ENCODE measurements at regions not wholly inside any gene's neighbourhood (a gene's known extent, or its start where the extent isn't known, plus 50 kb on each side); places are given as distances from the start of the nearest gene placed in this dataset.

- Histone ChIP-seq H3K9me3 (ENCODE audit: control insufficient read depth in 2 of 2, insufficient read depth in 1 of 2, low read depth in 1 of 2, low read length in 1 of 2) (no peaks in the 10 kb centered on the region), H3K27me3 (ENCODE audit: control insufficient read depth in 1 of 2, insufficient read depth in 2 of 2, low read length in 2 of 2) (no peaks in the 10 kb centered on the region), H3K4me3 (ENCODE audit: low read depth in 1 of 2, low read length in 2 of 2) (no peak overlapping the region), H3K36me3 (ENCODE audit: control insufficient read depth in 2 of 2, insufficient read depth in 2 of 2, low read length in 1 of 2) (no peaks in the 10 kb centered on the region), H3K27ac (ENCODE audit: low read depth in 2 of 2, low read length in 1 of 2) (no peak overlapping the region), H3K4me1 (ENCODE audit: control insufficient read depth in 2 of 2, insufficient read depth in 2 of 2, low read length in 1 of 2) (no peaks in the 10 kb centered on the region)
- 24 to 46% methylated on average over 2 of the region's 2 CpGs for WGBS, 2 donors
Observed at GRCh38 chr12:125786143-125786542, 720.9 kb downstream of the AACS start.

- Histone ChIP-seq H3K4me1 (ENCODE audit: control insufficient read depth in 2 of 2, insufficient read depth in 2 of 2, low read length in 1 of 2) (no peaks in the 10 kb centered on the region), H3K9me3 (ENCODE audit: control insufficient read depth in 2 of 2, insufficient read depth in 1 of 2, low read depth in 1 of 2, low read length in 1 of 2) (no peaks in the 10 kb centered on the region), H3K27ac (ENCODE audit: low read depth in 2 of 2, low read length in 1 of 2) (no peak overlapping the region), H3K36me3 (ENCODE audit: control insufficient read depth in 2 of 2, insufficient read depth in 2 of 2, low read length in 1 of 2) (no peaks in the 10 kb centered on the region), H3K27me3 (ENCODE audit: control insufficient read depth in 1 of 2, insufficient read depth in 2 of 2, low read length in 2 of 2) (no peaks in the 10 kb centered on the region), H3K4me3 (ENCODE audit: low read depth in 1 of 2, low read length in 2 of 2) (no peak overlapping the region)
- WGBS, 2 donors: 22 to 44% methylated on average over 3 of the region's 3 CpGs
Observed at GRCh38 chr12:125794401-125794800, 729.2 kb downstream of the AACS start.

DNA sequence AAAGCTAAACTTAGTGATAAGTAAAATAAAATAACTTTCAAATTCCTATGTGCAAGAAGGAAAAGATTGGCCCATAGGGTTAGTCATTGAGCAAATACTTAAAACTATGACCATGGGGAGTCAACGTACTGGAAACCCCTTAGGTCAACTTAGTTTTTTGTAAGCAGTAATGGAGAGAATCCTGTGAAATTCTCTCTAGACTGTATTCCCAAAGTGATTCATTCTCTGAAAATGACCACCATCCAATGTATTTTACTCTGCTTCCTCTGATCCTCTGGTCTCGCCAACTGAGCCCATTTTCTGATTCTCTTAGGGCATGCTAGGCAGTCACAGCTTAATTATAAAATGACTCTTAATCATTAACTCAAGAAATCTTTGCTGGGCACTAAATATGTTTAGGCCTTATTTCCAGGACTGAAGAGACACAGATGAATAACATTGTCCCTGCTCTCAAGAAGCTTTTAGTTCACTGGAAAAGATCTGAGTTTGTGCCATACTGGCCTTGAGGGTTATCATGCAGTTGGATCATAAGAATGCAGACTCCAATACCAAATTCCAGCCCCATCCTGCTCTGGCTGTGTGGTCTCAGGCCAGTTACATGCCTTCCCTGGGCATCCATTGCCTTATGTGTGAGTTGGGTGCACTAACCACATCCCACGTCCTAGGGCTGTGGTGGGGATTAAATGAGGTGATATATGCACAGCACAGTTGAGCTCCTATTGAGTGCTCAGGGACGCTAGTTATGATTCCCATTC, 732.4 kb downstream of the AACS start:
- WGBS, 2 donors: 74 to 79% methylated on average over 4 of the region's 4 CpGs
- Histone ChIP-seq H3K4me1 (ENCODE audit: control insufficient read depth in 2 of 2, insufficient read depth in 2 of 2, low read length in 1 of 2) (no peaks in the 10 kb centered on the region), H3K9me3 (ENCODE audit: control insufficient read depth in 2 of 2, insufficient read depth in 1 of 2, low read depth in 1 of 2, low read length in 1 of 2) (no peaks in the 10 kb centered on the region), H3K27me3 (ENCODE audit: control insufficient read depth in 1 of 2, insufficient read depth in 2 of 2, low read length in 2 of 2) (no peaks in the 10 kb centered on the region), H3K27ac (ENCODE audit: low read depth in 2 of 2, low read length in 1 of 2) (no peak overlapping the region), H3K36me3 (ENCODE audit: control insufficient read depth in 2 of 2, insufficient read depth in 2 of 2, low read length in 1 of 2) (no peaks in the 10 kb centered on the region), H3K4me3 (ENCODE audit: low read depth in 1 of 2, low read length in 2 of 2) (no peak overlapping the region)

- Histone ChIP-seq H3K36me3 (ENCODE audit: control insufficient read depth in 2 of 2, insufficient read depth in 2 of 2, low read length in 1 of 2) (no peaks in the 10 kb centered on the region), H3K4me3 (ENCODE audit: low read depth in 1 of 2, low read length in 2 of 2) (no peak overlapping the region), H3K9me3 (ENCODE audit: control insufficient read depth in 2 of 2, insufficient read depth in 1 of 2, low read depth in 1 of 2, low read length in 1 of 2) (no peaks in the 10 kb centered on the region), H3K27ac (ENCODE audit: low read depth in 2 of 2, low read length in 1 of 2) (no peak overlapping the region), H3K4me1 (ENCODE audit: control insufficient read depth in 2 of 2, insufficient read depth in 2 of 2, low read length in 1 of 2) (no peaks in the 10 kb centered on the region), H3K27me3 (ENCODE audit: control insufficient read depth in 1 of 2, insufficient read depth in 2 of 2, low read length in 2 of 2) (no peaks in the 10 kb centered on the region)
- WGBS, 2 donors: 81 to 88% methylated on average over 7 of the region's 7 CpGs
Observed at GRCh38 chr12:125804660-125805059, 739.4 kb downstream of the AACS start.

- H3K4me3 ChIP-seq (ENCODE audit: low read depth in 1 of 2, low read length in 2 of 2): no peak overlapping the region
- WGBS, 2 donors: 71 to 72% methylated on average over 2 of the region's 2 CpGs
- H3K4me1 ChIP-seq (ENCODE audit: control insufficient read depth in 2 of 2, insufficient read depth in 2 of 2, low read length in 1 of 2): no peaks in the 10 kb centered on the region
- no peaks in the 10 kb centered on the region for H3K9me3 ChIP-seq (ENCODE audit: control insufficient read depth in 2 of 2, insufficient read depth in 1 of 2, low read depth in 1 of 2, low read length in 1 of 2)
- no peaks in the 10 kb centered on the region for H3K36me3 ChIP-seq (ENCODE audit: control insufficient read depth in 2 of 2, insufficient read depth in 2 of 2, low read length in 1 of 2)
- no peak overlapping the region for H3K27ac ChIP-seq (ENCODE audit: low read depth in 2 of 2, low read length in 1 of 2)
- H3K27me3 ChIP-seq (ENCODE audit: control insufficient read depth in 1 of 2, insufficient read depth in 2 of 2, low read length in 2 of 2): no peaks in the 10 kb centered on the region
Observed at GRCh38 chr12:125824276-125824675, 759.0 kb downstream of the AACS start.

- H3K4me3 ChIP-seq (ENCODE audit: low read depth in 1 of 2, low read length in 2 of 2): no peak overlapping the region
- no peaks in the 10 kb centered on the region for H3K9me3 ChIP-seq (ENCODE audit: control insufficient read depth in 2 of 2, insufficient read depth in 1 of 2, low read depth in 1 of 2, low read length in 1 of 2)
- WGBS, 2 donors: 72 to 88% methylated on average over 2 of the region's 2 CpGs
- H3K36me3 ChIP-seq (ENCODE audit: control insufficient read depth in 2 of 2, insufficient read depth in 2 of 2, low read length in 1 of 2): no peaks in the 10 kb centered on the region
- H3K27ac ChIP-seq (ENCODE audit: low read depth in 2 of 2, low read length in 1 of 2): no peak overlapping the region
- H3K4me1 ChIP-seq (ENCODE audit: control insufficient read depth in 2 of 2, insufficient read depth in 2 of 2, low read length in 1 of 2): no peaks in the 10 kb centered on the region
- H3K27me3 ChIP-seq (ENCODE audit: control insufficient read depth in 1 of 2, insufficient read depth in 2 of 2, low read length in 2 of 2): no peaks in the 10 kb centered on the region
Observed at GRCh38 chr12:125835852-125836251, 770.6 kb downstream of the AACS start.

GRCh38 chr12:125836647-125837046, 771.4 kb downstream of the AACS start:
- no peaks in the 10 kb centered on the region for H3K9me3 ChIP-seq (ENCODE audit: control insufficient read depth in 2 of 2, insufficient read depth in 1 of 2, low read depth in 1 of 2, low read length in 1 of 2)

GRCh38 chr12:125841332-125841731, 776.1 kb downstream of the AACS start:
- H3K27me3 ChIP-seq (ENCODE audit: control insufficient read depth in 1 of 2, insufficient read depth in 2 of 2, low read length in 2 of 2): no peaks in the 10 kb centered on the region
- no peaks in the 10 kb centered on the region for H3K36me3 ChIP-seq (ENCODE audit: control insufficient read depth in 2 of 2, insufficient read depth in 2 of 2, low read length in 1 of 2)
- H3K4me1 ChIP-seq (ENCODE audit: control insufficient read depth in 2 of 2, insufficient read depth in 2 of 2, low read length in 1 of 2): no peaks in the 10 kb centered on the region
- no peaks in the 10 kb centered on the region for H3K9me3 ChIP-seq (ENCODE audit: control insufficient read depth in 2 of 2, insufficient read depth in 1 of 2, low read depth in 1 of 2, low read length in 1 of 2)
- H3K4me3 ChIP-seq (ENCODE audit: low read depth in 1 of 2, low read length in 2 of 2): no peak overlapping the region
- WGBS, 2 donors: 83 to 92% methylated on average over 7 of the region's 7 CpGs
- no peak overlapping the region for H3K27ac ChIP-seq (ENCODE audit: low read depth in 2 of 2, low read length in 1 of 2)

More at GRCh38 chr12:125836647-125837046, 771.4 kb downstream of the AACS start:
- no peaks in the 10 kb centered on the region for H3K4me1 ChIP-seq (ENCODE audit: control insufficient read depth in 2 of 2, insufficient read depth in 2 of 2, low read length in 1 of 2)
- H3K36me3 ChIP-seq (ENCODE audit: control insufficient read depth in 2 of 2, insufficient read depth in 2 of 2, low read length in 1 of 2): no peaks in the 10 kb centered on the region
- H3K27ac ChIP-seq (ENCODE audit: low read depth in 2 of 2, low read length in 1 of 2): no peak overlapping the region
- no peaks in the 10 kb centered on the region for H3K27me3 ChIP-seq (ENCODE audit: control insufficient read depth in 1 of 2, insufficient read depth in 2 of 2, low read length in 2 of 2)
- H3K4me3 ChIP-seq (ENCODE audit: low read depth in 1 of 2, low read length in 2 of 2): no peak overlapping the region
- WGBS, 2 donors: 75 to 86% methylated on average over 2 of the region's 2 CpGs

- 83 to 86% methylated on average over 5 of the region's 5 CpGs for WGBS, 2 donors
- H3K36me3 ChIP-seq (ENCODE audit: control insufficient read depth in 2 of 2, insufficient read depth in 2 of 2, low read length in 1 of 2): no peaks in the 10 kb centered on the region
- H3K27me3 ChIP-seq (ENCODE audit: control insufficient read depth in 1 of 2, insufficient read depth in 2 of 2, low read length in 2 of 2): no peaks in the 10 kb centered on the region
- H3K4me3 ChIP-seq (ENCODE audit: low read depth in 1 of 2, low read length in 2 of 2): no peak overlapping the region
- no peaks in the 10 kb centered on the region for H3K9me3 ChIP-seq (ENCODE audit: control insufficient read depth in 2 of 2, insufficient read depth in 1 of 2, low read depth in 1 of 2, low read length in 1 of 2)
- H3K27ac ChIP-seq (ENCODE audit: low read depth in 2 of 2, low read length in 1 of 2): no peak overlapping the region
- no peaks in the 10 kb centered on the region for H3K4me1 ChIP-seq (ENCODE audit: control insufficient read depth in 2 of 2, insufficient read depth in 2 of 2, low read length in 1 of 2)
Observed at GRCh38 chr12:125852116-125852515, 786.9 kb downstream of the AACS start.

- no peak overlapping the region for H3K27ac ChIP-seq (ENCODE audit: low read depth in 2 of 2, low read length in 1 of 2)
- H3K27me3 ChIP-seq (ENCODE audit: control insufficient read depth in 1 of 2, insufficient read depth in 2 of 2, low read length in 2 of 2): no peaks in the 10 kb centered on the region
- WGBS, 2 donors: 84 to 88% methylated on average over 2 of the region's 2 CpGs
- no peaks in the 10 kb centered on the region for H3K9me3 ChIP-seq (ENCODE audit: control insufficient read depth in 2 of 2, insufficient read depth in 1 of 2, low read depth in 1 of 2, low read length in 1 of 2)
- H3K4me3 ChIP-seq (ENCODE audit: low read depth in 1 of 2, low read length in 2 of 2): no peak overlapping the region
- H3K4me1 ChIP-seq (ENCODE audit: control insufficient read depth in 2 of 2, insufficient read depth in 2 of 2, low read length in 1 of 2): no peaks in the 10 kb centered on the region
- H3K36me3 ChIP-seq (ENCODE audit: control insufficient read depth in 2 of 2, insufficient read depth in 2 of 2, low read length in 1 of 2): no peaks in the 10 kb centered on the region
Observed at GRCh38 chr12:125852679-125853078, 787.4 kb downstream of the AACS start.
